Hepatocyte (in vitro differentiated cells): ENCODE measurements at regions not wholly inside any gene's neighbourhood (a gene's known extent, or its start where the extent isn't known, plus 50 kb on each side); places are given as distances from the start of the nearest gene placed in this dataset.

ENCODE experiments used
- CTCF ChIP-seq: fragments of 200-600 bp; sonication (generic); IDR thresholded peaks from 2 replicates; pipeline ENCODE4 v1.5.1; 2016; ENCODE audit warnings: antibody characterized with exemption, mild to moderate bottlenecking; ENCODE audit not compliant: poor library complexity
- EZH2 ChIP-seq: fragments of 200-600 bp; sonication (generic); IDR thresholded peaks from 2 replicates; pipeline ENCODE4 v1.6.1; 2016; ENCODE audit warnings: antibody characterized with exemption, mild to moderate bottlenecking, borderline replicate concordance

- TF ChIP-seq CTCF (no peak), EZH2 (no peak)
Measured at GRCh38 chr22:48717883-48718817, 1109.5 kb downstream of the BRD1 start.
